Heart right ventricle (tissue), 16 donors: ENCODE measurements at regions not wholly inside any gene's neighbourhood (a gene's known extent, or its start where the extent isn't known, plus 50 kb on each side); places are given as distances from the start of the nearest gene placed in this dataset.

Experiments
- ATAC-seq, 8 donors: fragments of 200-7000 bp; cut with Tn5 transposase; one replicate each; pipeline ENCODE4 v1.9.1; 2020; ENCODE audit warnings: mild to moderate bottlenecking in 8 of 8, moderate library complexity in 8 of 8, moderate number of reproducible peaks in 1 of 8
- DNase-seq, 2 donors: peaks; one replicate each; pipeline ENCODE4 v3.0.0-alpha.2; 2020
- H3K27ac ChIP-seq, 10 donors: fragments of 200-600 bp; sonication (generic) in 2 of 10; one replicate each; pipeline versions ENCODE4 v1.5.0 to v1.8.0; 2020 to 2022; ENCODE audit warnings: mild to moderate bottlenecking in 3 of 10
- H3K27me3 ChIP-seq, 7 donors: fragments of 200-600 bp; one replicate each; pipeline ENCODE4 v1.8.0; 2021 to 2022; ENCODE audit warnings: mild to moderate bottlenecking in 2 of 7
- H3K36me3 ChIP-seq, 9 donors: fragments of 200-600 bp; sonication (generic) in 1 of 9; one replicate each; pipeline versions ENCODE4 v1.5.0 to v1.8.0; 2020 to 2022; ENCODE audit warnings: mild to moderate bottlenecking in 2 of 9
- H3K4me1 ChIP-seq, 9 donors: fragments of 200-600 bp; sonication (generic) in 1 of 9; one replicate each; pipeline versions ENCODE4 v1.5.0 to v1.8.0; 2020 to 2022; ENCODE audit warnings: mild to moderate bottlenecking in 4 of 9
- H3K4me3 ChIP-seq, 10 donors: fragments of 200-600 bp; sonication (generic) in 2 of 10; one replicate each; pipeline versions ENCODE4 v1.5.0 to v1.8.0; 2020 to 2022; ENCODE audit warnings: mild to moderate bottlenecking in 7 of 10, moderate library complexity in 2 of 10
- H3K9me3 ChIP-seq, 11 donors: fragments of 200-600 bp in 10 of 11; sonication (generic) in 2 of 11; one replicate each; pipeline versions ENCODE4 v1.5.0 to v1.8.0; 2013 to 2022; ENCODE audit warnings: mild to moderate bottlenecking in 2 of 11, control low read depth in 1 of 11, moderate library complexity in 1 of 11
- WGBS, 2 donors: extraction: QIAGEN DNeasy Blood & Tissue Kit; methylation state at CpG; one replicate each; pipeline ENCODE4 v1.1.7; 2013; ENCODE audit warnings: inconsistent platforms in 1 of 2; 5-methylcytosine and 5-hydroxymethylcytosine counted together
- intact Hi-C, 10 donors: fragments of 100-400 bp; cut with DNase I; formaldehyde crosslinking; loops; one replicate each; pipeline versions ENCODE4 v1.11.1 to v1.14.2; 2022
- TF ChIP-seq, protein P1 (sequence below), 9 donors: fragments of 200-600 bp; sonication (generic) in 2 of 9; IDR thresholded peaks; one replicate each; pipeline versions ENCODE4 v1.5.0 to v1.8.0; 2021 to 2022; ENCODE audit warnings: antibody characterized with exemption in 9 of 9, mild to moderate bottlenecking in 5 of 9, moderate library complexity in 1 of 9
- donor health status: Arrhythmogenic right ventricular cardiomyopathy.
- donor health status: ischemic (EF 13 %, LVEDD 7.1; RV severe dilation, severe dysfunction).
- donor health status: healthy with polysubstance abuse.
- donor health status: DM: no; HTN: yes; CAD: no.
- donor health status: DM: no; HTN: no; CAD: no.
- donor health status: ischemic (EF 25% LVEDD 6.9; RV normal size, moderate dysfunction).
- donor health status: ischemic (EF 25% LVEDD 5.7; RV mildly dilated, moderate dysfunction).
- donor health status: healthy.
- donor health status: DM: yes; HTN: yes; CAD: no.
- donor health status: Ischemic cardiomyopathy.
- donor health status: ischemic (EF 35%, LVEDD 5.7; RV mildly dilated, moderate dysfunction).
- donor health status: nonischemic (EF 11% LVEDD 7.7; RV severe dilation, severe dysfunction).
- donor health status: DM: yes; HTN: yes; CAD: no.
- donor health status: PGD.
- donor health status: ischemic (EF 29% LVEDD 5.4; RV normal size, mild dysfunction).
- donor health status: nonischemic (EF 23%, LVEDD 6.1; RV moderate dilation, normal function).

DNA sequence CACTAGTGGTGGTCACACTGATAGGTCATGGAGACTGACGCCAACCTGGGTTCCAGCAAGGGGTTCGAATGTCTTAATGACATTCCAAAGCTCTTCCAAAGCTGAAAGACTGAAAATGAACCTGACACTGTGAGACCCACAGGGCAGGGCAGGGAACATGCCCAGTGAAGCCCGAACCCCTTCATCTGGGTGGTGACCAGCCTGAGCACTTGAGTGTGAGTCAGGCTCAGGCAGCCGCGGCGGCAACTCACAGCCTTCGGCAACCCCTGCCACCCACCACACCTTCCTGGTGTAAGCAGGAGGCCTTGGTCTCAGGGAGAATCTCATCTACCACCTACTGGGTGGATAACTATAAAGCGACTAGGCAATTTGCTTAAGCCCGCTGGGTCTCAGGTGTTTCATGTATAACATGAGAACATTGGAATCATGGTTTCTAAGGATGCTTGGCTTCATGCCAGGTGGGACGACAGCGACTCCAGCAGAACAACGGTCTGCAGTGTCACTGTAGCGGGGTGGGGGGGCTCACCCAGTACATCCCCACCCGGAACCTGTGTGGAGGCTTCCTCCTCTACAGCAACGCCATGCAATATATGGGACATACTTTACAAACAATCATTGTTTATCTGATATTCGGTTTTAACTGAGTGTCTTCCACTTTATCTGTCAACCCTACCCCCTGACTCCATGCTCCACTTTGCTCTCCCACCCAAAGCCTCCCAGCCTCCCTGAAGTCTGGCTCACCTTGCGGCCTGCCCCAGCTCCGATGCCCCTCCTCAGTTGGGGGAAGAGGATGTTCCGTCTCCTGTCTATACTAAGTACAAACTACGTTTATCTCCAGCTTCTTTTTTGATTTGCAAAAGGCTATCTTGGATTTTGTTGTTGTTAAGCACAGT, 125.0 kb upstream of the MEF2A start:
- Histone ChIP-seq H3K4me3 (no peak overlapping the region), H3K4me1 (peaks cover 41 to 78% (median 64%) of the 10 kb centered on the region in 9 donors), H3K36me3 (no peaks in the 10 kb centered on the region), H3K9me3 (no peaks in the 10 kb centered on the region), H3K27me3 (no peaks in the 10 kb centered on the region), H3K27ac (peak overlapping the region in 8 of 10 donors; percentile 62 to 94 (median 81))
- WGBS, 2 donors: 78% methylated on average over 20 of the region's 20 CpGs
- TF ChIP-seq, protein P1, sequence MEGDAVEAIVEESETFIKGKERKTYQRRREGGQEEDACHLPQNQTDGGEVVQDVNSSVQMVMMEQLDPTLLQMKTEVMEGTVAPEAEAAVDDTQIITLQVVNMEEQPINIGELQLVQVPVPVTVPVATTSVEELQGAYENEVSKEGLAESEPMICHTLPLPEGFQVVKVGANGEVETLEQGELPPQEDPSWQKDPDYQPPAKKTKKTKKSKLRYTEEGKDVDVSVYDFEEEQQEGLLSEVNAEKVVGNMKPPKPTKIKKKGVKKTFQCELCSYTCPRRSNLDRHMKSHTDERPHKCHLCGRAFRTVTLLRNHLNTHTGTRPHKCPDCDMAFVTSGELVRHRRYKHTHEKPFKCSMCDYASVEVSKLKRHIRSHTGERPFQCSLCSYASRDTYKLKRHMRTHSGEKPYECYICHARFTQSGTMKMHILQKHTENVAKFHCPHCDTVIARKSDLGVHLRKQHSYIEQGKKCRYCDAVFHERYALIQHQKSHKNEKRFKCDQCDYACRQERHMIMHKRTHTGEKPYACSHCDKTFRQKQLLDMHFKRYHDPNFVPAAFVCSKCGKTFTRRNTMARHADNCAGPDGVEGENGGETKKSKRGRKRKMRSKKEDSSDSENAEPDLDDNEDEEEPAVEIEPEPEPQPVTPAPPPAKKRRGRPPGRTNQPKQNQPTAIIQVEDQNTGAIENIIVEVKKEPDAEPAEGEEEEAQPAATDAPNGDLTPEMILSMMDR (IDR thresholded peaks at IDR 0.05): no peak
- intact Hi-C loops: loop anchor here in 1 of 10 donors (5.0 kb wide), 1 partner anchor 262 kb away; no protein-coding TSS in a partner anchor
- ATAC-seq: no peak
- peak in 1 of 2 donors; percentile 23 for DNase-seq

DNA sequence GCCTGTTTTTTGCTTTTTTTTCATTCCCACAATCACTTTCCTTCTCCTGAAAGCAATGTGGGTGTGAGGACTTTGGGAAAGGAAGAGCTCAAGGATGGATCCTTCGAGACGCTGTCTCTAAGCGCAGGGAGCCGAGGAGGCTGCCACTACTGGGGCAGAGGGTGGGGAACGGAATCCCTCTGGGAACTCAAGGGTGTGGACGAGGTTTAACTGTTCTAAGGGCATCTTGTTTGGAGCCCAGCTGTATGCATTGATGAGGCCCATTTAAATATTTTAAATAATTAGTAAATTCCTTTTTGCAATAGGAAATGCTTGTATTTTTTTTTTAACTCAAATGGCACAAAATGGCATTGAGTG, 124.4 kb upstream of the MEF2A start:
- WGBS, 2 donors: 65 to 76% methylated on average over 6 of the region's 6 CpGs

DNA sequence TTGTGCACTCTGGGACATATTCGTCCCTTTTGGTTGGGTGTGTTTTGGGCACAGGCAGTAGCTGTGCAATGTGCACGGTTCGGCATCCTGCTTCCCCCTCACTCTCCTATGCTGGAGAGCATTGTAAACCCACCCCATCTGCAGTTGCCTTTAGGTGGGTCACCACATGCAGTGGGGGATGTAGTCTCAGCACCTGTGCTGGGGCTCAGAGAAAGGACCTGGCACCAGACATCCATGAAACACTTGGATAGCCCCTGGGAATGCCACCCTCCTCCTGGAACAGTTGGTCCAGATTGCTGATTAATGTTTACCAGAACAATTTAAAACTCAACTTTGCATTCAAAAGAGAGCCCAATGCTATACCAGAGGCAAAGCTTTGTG, 123.9 kb upstream of the MEF2A start:
- peaks cover 38 to 72% (median 55%) of the 10 kb centered on the region in 9 donors for H3K4me1 ChIP-seq
- no peak overlapping the region for H3K4me3 ChIP-seq
- no peaks in the 10 kb centered on the region for H3K9me3 ChIP-seq
- intact Hi-C loops: loop anchor here in 1 of 10 donors (5.0 kb wide), 1 partner anchor 260 kb away; no protein-coding TSS in a partner anchor
- H3K36me3 ChIP-seq: no peaks in the 10 kb centered on the region
- DNase-seq (peak in 1 of 2 donors; percentile 4), ATAC-seq (peak in 4 of 8 donors; percentile 0 to 16 (median 6))
- H3K27me3 ChIP-seq: no peaks in the 10 kb centered on the region
- TF ChIP-seq, protein P1 (IDR thresholded peaks at IDR 0.05): no peak
- whole genome bisulfite sequencing, 2 donors: 24 to 41% methylated on average over 3 of the region's 3 CpGs
- H3K27ac ChIP-seq: peak overlapping the region; percentile 39 to 94 (median 78)

More for the DNA sequence above, 124.4 kb upstream of the MEF2A start:
- Histone ChIP-seq H3K4me1 (peaks cover 38 to 73% (median 59%) of the 10 kb centered on the region in 9 donors), H3K4me3 (no peak overlapping the region), H3K27me3 (no peaks in the 10 kb centered on the region), H3K9me3 (no peaks in the 10 kb centered on the region), H3K27ac (peak overlapping the region in 9 of 10 donors; percentile 62 to 94 (median 80)), H3K36me3 (no peaks in the 10 kb centered on the region)
- intact Hi-C loops: loop anchor here in 1 of 10 donors (5.0 kb wide), 1 partner anchor 261 kb away; no protein-coding TSS in a partner anchor
- no peak for ATAC-seq
- TF ChIP-seq, protein P1 (IDR thresholded peaks at IDR 0.05): no peak
- no peak for DNase-seq

DNA sequence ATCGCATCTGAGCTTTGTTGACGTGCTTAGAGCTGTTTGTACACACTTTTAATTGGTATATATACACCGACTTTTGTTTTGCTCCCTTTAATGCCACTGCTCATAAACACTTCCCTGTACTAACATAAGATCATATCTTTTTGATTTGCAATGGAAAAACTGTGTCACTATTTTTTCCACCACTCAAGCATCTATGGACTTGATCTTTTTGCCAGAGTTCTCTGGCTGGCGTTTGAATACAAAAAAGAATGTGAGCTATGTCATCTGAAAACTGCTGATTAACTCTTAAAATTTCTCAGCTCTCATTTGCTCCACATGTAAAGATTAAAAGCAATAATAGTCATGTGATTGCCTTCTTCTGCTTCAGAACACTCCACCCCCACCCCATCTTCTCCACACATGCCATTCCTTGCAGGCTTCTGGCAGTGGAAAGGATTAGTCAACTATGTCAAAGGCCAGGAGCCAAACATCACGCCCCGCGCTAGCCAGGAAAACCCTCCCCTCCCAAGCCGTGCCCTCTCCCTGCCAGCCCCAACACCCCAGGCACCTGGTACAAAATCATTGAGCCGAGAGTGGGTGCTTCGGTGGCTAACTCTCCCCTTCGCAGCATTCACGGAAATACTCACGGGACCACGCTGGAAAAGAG, 123.4 kb upstream of the MEF2A start:
- H3K4me3 ChIP-seq: peak overlapping the region in 1 of 10 donors; percentile 22
- intact Hi-C loops: loop anchor here in 1 of 10 donors (5.0 kb wide), 1 partner anchor 260 kb away; no protein-coding TSS in a partner anchor

More for the DNA sequence above, 123.4 kb upstream of the MEF2A start:
- peak; percentile 76 to 82 for DNase-seq
- H3K4me1 ChIP-seq: peaks cover 36 to 70% (median 50%) of the 10 kb centered on the region in 9 donors
- 10 to 12% methylated on average over 14 of the region's 14 CpGs for WGBS, 2 donors
- no peaks in the 10 kb centered on the region for H3K9me3 ChIP-seq
- TF ChIP-seq, protein P1 (IDR thresholded peaks at IDR 0.05): no peak
- ATAC-seq: peak; percentile 79 to 94 (median 90)
- peak overlapping the region; percentile 62 to 94 (median 78) for H3K27ac ChIP-seq
- H3K36me3 ChIP-seq: no peaks in the 10 kb centered on the region
- H3K27me3 ChIP-seq: no peaks in the 10 kb centered on the region
